ENCODE measurements at regions not wholly inside any gene's neighbourhood (a gene's known extent, or its start where the extent isn't known, plus 50 kb on each side); places are given as distances from the start of the nearest gene placed in this dataset.

- TF ChIP-seq GABPA (IDR thresholded peaks at IDR 0.05; ENCODE audit: low read depth) = no peak
- TF ChIP-seq SPI1 (IDR thresholded peaks at IDR 0.05; ENCODE audit: borderline replicate concordance, low read depth) = no peak
- no peak for TF ChIP-seq CTCF (IDR thresholded peaks at IDR 0.05; ENCODE audit: insufficient read depth, low read length)
- no peak for TF ChIP-seq REST (IDR thresholded peaks at IDR 0.05; ENCODE audit: insufficient replicate concordance, low read depth)
Measured at GRCh38 chr18:4721545-4721944, 266.4 kb upstream of the DLGAP1 start.
